H1 (cell line): ENCODE measurements at regions not wholly inside any gene's neighbourhood (a gene's known extent, or its start where the extent isn't known, plus 50 kb on each side); places are given as distances from the start of the nearest gene placed in this dataset.

ENCODE experiments used
- CTCF ChIA-PET: fragments of 300-600 bp; sonication (Branson Sonifier 250); formaldehyde crosslinking; loops from one replicate; lab custom pipeline; 2021; ENCODE audit not compliant: partially characterized antibody; lab: Charles Lee
- POLR2A ChIA-PET: fragments of 300-600 bp; sonication (Branson Sonifier 250); formaldehyde crosslinking; loops from one replicate; lab custom pipeline; 2021; ENCODE audit warnings: inconsistent platforms; ENCODE audit not compliant: partially characterized antibody; lab: Charles Lee
- DNase-seq, 2 experiments: peaks; one replicate each; pipeline versions ENCODE4 v3.0.0 to v3.0.0-alpha.2; 2010 to 2022; ENCODE audit warnings: low spot score in 2 of 2, low read depth in 1 of 2, mixed read lengths in 1 of 2
- FAIRE-seq: peaks from 2 replicates; lab custom pipeline; 2011; peaks lifted over from hg19 to GRCh38; lab: Jason Lieb, UNC
- H2AFZ ChIP-seq: 2 replicates; pipeline ENCODE4 v1.8.1; 2012; ENCODE audit warnings: low read length, inconsistent platforms
- H2AK5ac ChIP-seq: 2 replicates; pipeline ENCODE4 v1.6.1; 2013; ENCODE audit warnings: low read depth, low read length
- H2BK120ac ChIP-seq: replicated peaks from 2 replicates; pipeline ENCODE3; 2013; ENCODE audit warnings: low read depth, low read length, inconsistent platforms
- H2BK12ac ChIP-seq: 2 replicates; pipeline ENCODE4 v1.6.1; 2013; ENCODE audit warnings: low read depth, low read length
- H2BK15ac ChIP-seq: 2 replicates; pipeline ENCODE4 v1.6.1; 2013; ENCODE audit warnings: low read length
- H2BK20ac ChIP-seq: 2 replicates; pipeline ENCODE4 v1.6.1; 2013; ENCODE audit warnings: low read length
- H2BK5ac ChIP-seq: 2 replicates; pipeline ENCODE4 v1.6.1; 2013; ENCODE audit warnings: low read depth, low read length
- H3K14ac ChIP-seq: 2 replicates; pipeline ENCODE4 v1.6.1; 2013; ENCODE audit warnings: inconsistent platforms; ENCODE audit not compliant: insufficient read length
- H3K18ac ChIP-seq: 2 replicates; pipeline ENCODE4 v1.6.1; 2013; ENCODE audit warnings: low read length; ENCODE audit errors: extremely low read depth
- H3K23ac ChIP-seq: 2 replicates; pipeline ENCODE4 v1.6.1; 2013; ENCODE audit warnings: inconsistent platforms; ENCODE audit not compliant: insufficient read length
- H3K23me2 ChIP-seq: 2 replicates; pipeline ENCODE4 v1.6.1; 2013; ENCODE audit warnings: low read depth, low read length
- H3K27ac ChIP-seq: 2 replicates; pipeline ENCODE4 v1.6.1; 2011; ENCODE audit warnings: low read depth, low read length, inconsistent platforms
- H3K27me3 ChIP-seq, 4 experiments: replicated peaks in 1 of 4; 1 replicate in 1 of 4; 2 replicates in 3 of 4; pipeline versions ENCODE4 v1.6.1 to v1.8.1; 2011 to 2013; ENCODE audit warnings: low read length in 3 of 4, mild to moderate bottlenecking in 3 of 4, inconsistent platforms in 2 of 4, mixed read lengths in 2 of 4, moderate library complexity in 1 of 4; ENCODE audit not compliant: control insufficient read depth in 3 of 4, insufficient read depth in 3 of 4; ENCODE audit errors: extremely low read depth in 1 of 4
- H3K36me3 ChIP-seq, 4 experiments: 2 replicates each; pipeline versions ENCODE4 v1.6.1 to v1.8.1; 2011 to 2013; ENCODE audit warnings: mild to moderate bottlenecking in 4 of 4, low read length in 3 of 4, moderate library complexity in 2 of 4, control low read depth in 1 of 4, inconsistent platforms in 1 of 4; ENCODE audit not compliant: insufficient read depth in 4 of 4, control insufficient read depth in 2 of 4
- H3K4ac ChIP-seq: replicated peaks from 2 replicates; pipeline ENCODE3; 2013; ENCODE audit warnings: low read length, low read depth, mixed read lengths, inconsistent platforms; ENCODE audit not compliant: insufficient read length
- H3K4me1 ChIP-seq, 4 experiments: replicated peaks in 1 of 4; 1 replicate in 1 of 4; 2 replicates in 3 of 4; pipeline versions ENCODE4 v1.6.1 to v1.8.1; 2011 to 2013; ENCODE audit warnings: low read length in 3 of 4, inconsistent platforms in 2 of 4, mixed read lengths in 1 of 4; ENCODE audit not compliant: insufficient read depth in 4 of 4, control insufficient read depth in 3 of 4
- H3K4me2 ChIP-seq, 2 experiments: 2 replicates each; pipeline versions ENCODE4 v1.6.1 to v1.8.1; 2011 to 2013; ENCODE audit warnings: low read depth in 2 of 2, low read length in 2 of 2, control low read depth in 1 of 2, inconsistent platforms in 1 of 2, mild to moderate bottlenecking in 1 of 2; ENCODE audit not compliant: insufficient read depth in 1 of 2
- H3K4me3 ChIP-seq, 4 experiments: fragments of 200-600, 300-600 bp in 1 of 4; sonication (generic), shearing (Covaris generic), sonication (Bioruptor Twin) in 1 of 4; 2 replicates each; pipeline versions ENCODE4 v1.5.1 to v1.8.1; 2011 to 2016; ENCODE audit warnings: low read length in 4 of 4, low read depth in 3 of 4, control low read depth in 2 of 4, inconsistent platforms in 2 of 4, mild to moderate bottlenecking in 2 of 4, mixed read lengths in 1 of 4, moderate library complexity in 1 of 4; ENCODE audit not compliant: insufficient read depth in 2 of 4; ENCODE audit errors: extremely low read depth in 1 of 4
- H3K56ac ChIP-seq: replicated peaks from 2 replicates; pipeline ENCODE3; 2013; ENCODE audit warnings: low read depth, mild to moderate bottlenecking, mixed read lengths, low read length, inconsistent platforms; ENCODE audit not compliant: insufficient read length
- H3K79me1 ChIP-seq: 2 replicates; pipeline ENCODE4 v1.6.1; 2013; ENCODE audit warnings: low read depth, low read length, control low read depth
- H3K79me2 ChIP-seq, 2 experiments: 2 replicates each; pipeline versions ENCODE4 v1.6.1 to v1.8.1; 2012 to 2013; ENCODE audit warnings: low read length in 2 of 2, mild to moderate bottlenecking in 2 of 2, inconsistent platforms in 1 of 2; ENCODE audit not compliant: insufficient read depth in 2 of 2, control insufficient read depth in 1 of 2
- H3K9ac ChIP-seq, 4 experiments: replicated peaks in 1 of 4; 1 replicate in 1 of 4; 2 replicates in 3 of 4; pipeline versions ENCODE4 v1.6.1 to v1.8.1; 2011 to 2013; ENCODE audit warnings: low read depth in 3 of 4, low read length in 3 of 4, control low read depth in 2 of 4, mild to moderate bottlenecking in 2 of 4, moderate library complexity in 2 of 4, inconsistent platforms in 1 of 4; ENCODE audit errors: extremely low read depth in 1 of 4
- H3K9me3 ChIP-seq, 2 experiments: 2 replicates each; pipeline versions ENCODE4 v1.6.1 to v1.8.1; 2012 to 2013; ENCODE audit warnings: mild to moderate bottlenecking in 2 of 2, moderate library complexity in 2 of 2, control low read depth in 1 of 2, inconsistent platforms in 1 of 2, low read depth in 1 of 2, low read length in 1 of 2, mixed read lengths in 1 of 2; ENCODE audit not compliant: insufficient read depth in 2 of 2
- H4K20me1 ChIP-seq, 2 experiments: replicated peaks in 1 of 2; 2 replicates each; pipeline versions ENCODE3 to v1.8.1; 2011 to 2013; ENCODE audit warnings: inconsistent platforms in 2 of 2, low read length in 2 of 2, mild to moderate bottlenecking in 1 of 2; ENCODE audit not compliant: insufficient read depth in 2 of 2, control insufficient read depth in 1 of 2
- H4K5ac ChIP-seq: 2 replicates; pipeline ENCODE4 v1.6.1; 2013; ENCODE audit warnings: low read length, low read depth, mixed read lengths, inconsistent platforms; ENCODE audit not compliant: insufficient read length
- H4K8ac ChIP-seq: 2 replicates; pipeline ENCODE4 v1.8.0; 2013; ENCODE audit warnings: mild to moderate bottlenecking, moderate library complexity, low read length, inconsistent platforms; ENCODE audit not compliant: insufficient read depth; ENCODE audit errors: extremely low read depth
- H4K91ac ChIP-seq: replicated peaks from 2 replicates; pipeline ENCODE3; 2013; ENCODE audit warnings: low read length, mixed read lengths, inconsistent platforms; ENCODE audit not compliant: insufficient read length
- E2F6 ChIP-seq: IDR thresholded peaks from 2 replicates; pipeline ENCODE4 v1.6.1; 2012; ENCODE audit warnings: inconsistent platforms
- POU5F1 ChIP-seq: IDR thresholded peaks from 2 replicates; pipeline ENCODE4 v1.6.1; 2011; ENCODE audit warnings: low read depth, mild to moderate bottlenecking, low read length, moderate library complexity
- WGBS, 2 experiments: shearing (Covaris generic) in 1 of 2; methylation state at CpG; one replicate each; pipeline versions ENCODE4 v1.1.6 to v1.1.7; 2013 to 2015; ENCODE audit warnings: low lambda C conversion rate in 2 of 2, mixed read lengths in 2 of 2, inconsistent platforms in 1 of 2, low coverage in 1 of 2, missing lambda C conversion rate in 1 of 2; ENCODE audit not compliant: insufficient replicate concordance in 2 of 2, insufficient coverage in 1 of 2, insufficient read length in 1 of 2; ENCODE audit errors: extremely low coverage in 1 of 2, missing lambda C conversion rate in 1 of 2; 5-methylcytosine and 5-hydroxymethylcytosine counted together

- ChIA-PET POLR2A (no interaction called here), CTCF (no interaction called here)
- Histone ChIP-seq H3K9me3 (no peaks in the 10 kb centered on the region), H3K23ac (no peak overlapping the region), H2AFZ (no peak overlapping the region), H3K4ac (no peak overlapping the region), H3K4me3 (no peak overlapping the region), H4K8ac (no peak overlapping the region), H3K4me1 (no peaks in the 10 kb centered on the region; a peak in 1 of 7 replicates), H3K4me2 (no peak overlapping the region), H2BK120ac (no peak overlapping the region), H3K36me3 (no peaks in the 10 kb centered on the region), H4K20me1 (no peaks in the 10 kb centered on the region), H3K79me2 (no peaks in the 10 kb centered on the region), H2BK20ac (no peak overlapping the region), H4K91ac (no peak overlapping the region), H2BK5ac (no peak overlapping the region), H3K18ac (no peak overlapping the region), H3K23me2 (no peaks in the 10 kb centered on the region), H2AK5ac (no peak overlapping the region), H4K5ac (no peak overlapping the region), H2BK12ac (no peak overlapping the region), H3K79me1 (no peaks in the 10 kb centered on the region), H2BK15ac (no peak overlapping the region), H3K56ac (no peak overlapping the region), H3K14ac (no peak overlapping the region), H3K9ac (no peak overlapping the region), H3K27me3 (no peaks in the 10 kb centered on the region), H3K27ac (no peak overlapping the region)
- TF ChIP-seq E2F6: no peak
- no peak for TF ChIP-seq POU5F1
- DNase-seq (no peak), FAIRE-seq (no peak)
- 100% methylated on average over 4 of the region's 4 CpGs; no CpG with 5 or more reads in 1 of the 2 experiments for WGBS, 2 experiments
Observed at GRCh38 chrX:3968749-3969148, 255.3 kb upstream of the PRKX start.
